ENCODE measurements at regions not wholly inside any gene's neighbourhood (a gene's known extent, or its start where the extent isn't known, plus 50 kb on each side); places are given as distances from the start of the nearest gene placed in this dataset.

DNA sequence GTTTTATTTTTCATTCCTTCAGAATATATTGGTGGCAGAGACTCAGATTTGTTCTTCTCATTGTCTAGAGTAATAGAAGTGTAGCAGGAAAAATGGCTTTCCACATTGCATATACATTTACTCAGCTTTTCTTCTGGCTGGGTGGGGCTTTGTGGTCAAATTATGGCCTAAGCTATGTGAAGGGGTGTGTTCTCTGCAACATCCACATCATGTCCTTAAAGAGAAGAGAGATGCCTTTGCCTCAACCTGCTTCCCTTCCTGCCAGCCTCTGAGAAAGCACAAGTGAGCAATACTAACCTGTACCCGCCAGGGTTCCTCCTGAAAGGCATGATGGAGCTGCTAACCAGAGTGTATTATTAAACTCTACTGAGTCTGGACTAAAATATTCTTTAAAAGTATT lies 695.6 kb upstream of the FAM241A start:
- no peak for DNase-seq (ENCODE audit: low spot score)
- TF ChIP-seq, protein P1, sequence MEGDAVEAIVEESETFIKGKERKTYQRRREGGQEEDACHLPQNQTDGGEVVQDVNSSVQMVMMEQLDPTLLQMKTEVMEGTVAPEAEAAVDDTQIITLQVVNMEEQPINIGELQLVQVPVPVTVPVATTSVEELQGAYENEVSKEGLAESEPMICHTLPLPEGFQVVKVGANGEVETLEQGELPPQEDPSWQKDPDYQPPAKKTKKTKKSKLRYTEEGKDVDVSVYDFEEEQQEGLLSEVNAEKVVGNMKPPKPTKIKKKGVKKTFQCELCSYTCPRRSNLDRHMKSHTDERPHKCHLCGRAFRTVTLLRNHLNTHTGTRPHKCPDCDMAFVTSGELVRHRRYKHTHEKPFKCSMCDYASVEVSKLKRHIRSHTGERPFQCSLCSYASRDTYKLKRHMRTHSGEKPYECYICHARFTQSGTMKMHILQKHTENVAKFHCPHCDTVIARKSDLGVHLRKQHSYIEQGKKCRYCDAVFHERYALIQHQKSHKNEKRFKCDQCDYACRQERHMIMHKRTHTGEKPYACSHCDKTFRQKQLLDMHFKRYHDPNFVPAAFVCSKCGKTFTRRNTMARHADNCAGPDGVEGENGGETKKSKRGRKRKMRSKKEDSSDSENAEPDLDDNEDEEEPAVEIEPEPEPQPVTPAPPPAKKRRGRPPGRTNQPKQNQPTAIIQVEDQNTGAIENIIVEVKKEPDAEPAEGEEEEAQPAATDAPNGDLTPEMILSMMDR (IDR thresholded peaks at IDR 0.05), result no peak
- H3K27ac ChIP-seq, result no peak overlapping the region
- H3K4me3 ChIP-seq, result no peak overlapping the region

DNA sequence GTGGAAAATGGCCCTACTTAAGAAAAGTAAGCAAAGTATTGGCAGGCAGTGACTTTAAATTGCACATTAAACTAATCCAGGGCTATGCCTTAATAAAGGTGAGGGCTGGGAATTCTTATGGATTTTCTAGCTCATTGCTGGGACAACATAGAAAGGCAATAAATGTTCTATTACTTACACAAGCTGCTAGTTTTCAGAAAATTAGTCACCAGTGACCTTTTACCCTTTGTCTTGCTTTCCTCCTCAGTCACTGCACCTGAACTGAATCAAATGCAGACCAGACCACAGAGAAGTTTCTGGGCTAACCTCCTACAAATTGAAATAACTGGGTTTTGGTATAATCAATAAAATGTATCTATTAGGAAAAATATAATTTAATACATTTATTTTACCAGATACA lies 694.4 kb upstream of the FAM241A start:
- no peak for DNase-seq (ENCODE audit: low spot score)
- Histone ChIP-seq H3K27ac (no peak overlapping the region), H3K4me3 (no peak overlapping the region)
- TF ChIP-seq, protein P1 (IDR thresholded peaks at IDR 0.05), result no peak

DNA sequence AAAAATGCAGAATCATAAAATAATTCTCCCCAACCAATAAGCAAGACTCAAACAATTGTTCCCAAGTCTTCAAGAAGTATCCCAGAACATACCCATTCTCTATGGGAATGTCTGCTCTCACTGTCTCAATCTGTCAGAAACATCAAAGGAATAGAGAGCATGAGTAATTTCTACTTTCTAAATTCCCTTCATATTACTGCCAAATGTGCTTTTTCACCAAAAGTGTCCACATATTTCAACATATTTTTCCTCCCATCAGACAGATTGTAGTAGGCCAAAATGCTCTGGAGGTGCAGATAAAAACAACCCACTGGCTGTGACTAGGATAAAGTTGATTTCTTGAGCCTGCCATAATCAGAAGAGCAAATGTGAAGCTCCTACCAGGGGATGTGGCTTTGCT lies 692.0 kb upstream of the FAM241A start:
- TF ChIP-seq, protein P1 (IDR thresholded peaks at IDR 0.05), result no peak
- DNase-seq (ENCODE audit: low spot score), result no peak
- H3K4me3 ChIP-seq, result no peak overlapping the region
- H3K27ac ChIP-seq, result no peak overlapping the region

DNA sequence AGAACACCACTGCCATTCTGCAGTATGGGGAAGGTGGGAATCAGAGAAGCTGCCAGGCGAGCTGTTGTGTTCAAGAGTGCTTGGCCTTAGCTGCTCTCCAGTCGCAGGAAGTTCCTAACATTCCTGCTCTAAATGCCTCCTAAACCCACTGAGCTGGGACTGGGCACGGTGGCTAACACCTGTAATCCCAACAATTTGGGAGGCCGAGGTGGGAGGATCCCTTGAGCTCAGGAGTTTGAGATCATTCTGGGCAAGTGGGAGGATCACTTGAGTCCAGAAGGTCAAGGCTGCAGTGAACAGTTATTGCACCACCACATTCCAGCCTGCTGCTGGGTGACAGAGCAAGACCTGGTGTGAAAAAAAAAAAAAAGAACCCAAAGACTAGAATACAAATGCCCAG lies 690.3 kb upstream of the FAM241A start:
- no peak for DNase-seq (ENCODE audit: low spot score)
- TF ChIP-seq, protein P1 (IDR thresholded peaks at IDR 0.05), result no peak
- Histone ChIP-seq H3K4me3 (no peak overlapping the region), H3K27ac (no peak overlapping the region)

DNA sequence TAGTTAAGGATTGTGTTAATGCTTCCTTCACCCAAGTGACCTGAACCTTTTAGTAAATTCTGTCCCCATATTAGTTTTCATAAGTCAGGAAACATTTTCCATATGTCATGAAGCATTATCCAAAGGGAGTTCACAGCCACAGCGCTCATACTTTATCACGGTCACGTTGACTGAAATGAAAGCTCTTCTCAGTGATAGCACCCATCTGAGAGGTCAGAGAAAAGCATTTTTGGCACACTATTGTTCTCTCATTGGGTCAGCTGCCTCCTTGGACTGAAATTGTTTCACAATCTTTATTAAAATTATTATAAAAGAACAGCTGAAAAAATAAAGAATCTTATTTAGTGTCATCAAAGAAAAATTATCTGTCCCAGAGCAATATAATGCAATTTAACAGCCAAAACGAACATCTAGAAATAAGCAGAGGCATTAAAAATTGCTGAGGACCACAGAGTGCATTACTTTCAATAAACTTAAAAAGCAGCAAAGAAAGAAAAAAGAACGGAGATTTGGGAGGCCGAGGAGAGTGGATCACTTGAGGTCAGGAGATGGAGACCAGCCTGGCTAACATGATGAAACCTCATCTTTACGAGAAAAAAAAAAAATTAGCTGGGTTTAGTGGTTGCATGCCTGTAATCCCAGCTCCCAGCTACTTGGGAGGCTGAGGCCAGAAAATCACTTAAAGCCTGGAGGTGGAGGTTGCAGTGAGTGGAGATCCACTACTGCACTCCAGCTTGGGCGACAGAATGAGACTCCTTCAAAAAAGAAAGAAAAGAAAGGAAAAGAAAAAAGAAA lies 680.8 kb upstream of the FAM241A start:
- DNase-seq (ENCODE audit: low spot score), result no peak
- Histone ChIP-seq H3K27ac (no peak overlapping the region), H3K4me3 (no peak overlapping the region)
- TF ChIP-seq, protein P1 (IDR thresholded peaks at IDR 0.05), result no peak

DNA sequence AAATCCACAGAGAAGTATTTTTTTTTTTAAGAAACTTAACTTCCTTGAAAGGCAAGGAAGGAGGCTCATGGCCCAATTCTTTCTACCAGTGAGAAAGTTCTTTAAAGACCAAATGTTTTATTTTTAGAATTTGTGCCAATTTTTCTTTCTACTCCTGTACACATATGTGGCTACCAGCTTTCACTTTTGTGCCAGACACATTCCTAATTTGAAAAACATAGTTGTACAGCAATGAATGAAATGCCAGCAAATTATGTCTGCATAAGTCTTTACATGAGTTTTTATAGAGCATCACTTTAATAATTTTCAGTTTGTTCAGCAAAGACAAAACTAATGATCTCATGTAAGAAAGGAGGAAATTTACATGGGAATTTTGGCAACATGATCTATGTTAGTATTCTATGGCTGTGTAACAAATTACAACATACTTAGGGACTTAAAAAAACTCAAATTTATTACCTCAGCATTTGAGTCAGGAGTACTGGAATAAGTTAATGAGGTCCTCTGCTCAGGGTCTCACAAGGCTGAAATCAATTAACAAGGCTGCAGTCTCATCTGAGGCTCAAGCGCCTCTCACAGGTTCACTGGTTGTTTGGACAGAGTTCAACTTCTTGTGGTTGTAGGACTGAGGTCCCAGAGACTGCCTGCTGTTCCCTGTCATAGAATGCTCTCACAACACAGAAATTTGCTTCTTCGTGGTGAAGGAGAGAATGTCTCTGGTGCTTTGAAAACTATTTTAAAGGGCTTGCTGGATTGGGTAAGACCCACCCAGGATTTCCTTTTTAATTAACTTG lies 678.2 kb upstream of the FAM241A start:
- no peak overlapping the region for H3K27ac ChIP-seq
- TF ChIP-seq, protein P1 (IDR thresholded peaks at IDR 0.05), result no peak
- no peak for DNase-seq (ENCODE audit: low spot score)
- H3K4me3 ChIP-seq, result no peak overlapping the region
